ENCODE measurements at regions not wholly inside any gene's neighbourhood (a gene's known extent, or its start where the extent isn't known, plus 50 kb on each side); places are given as distances from the start of the nearest gene placed in this dataset.

GRCh38 chr3:64291956-64292355 lies 66.7 kb upstream of the PRICKLE2 start:
- DNase-seq (no peak), ATAC-seq (peak; percentile 31)
- Histone ChIP-seq H3K36me3 (ENCODE audit: low read depth) (no peaks in the 10 kb centered on the region), H3K9me3 (peaks cover 3% of the 10 kb centered on the region), H3K4me1 (ENCODE audit: low read depth) (no peaks in the 10 kb centered on the region), H3K4me3 (no peak overlapping the region)
- intact Hi-C loops (cut with DNase I, micrococcal nuclease) = no loop called here
- no peak for TF ChIP-seq CTCF (IDR thresholded peaks at IDR 0.05)

- DNase-seq (no peak), ATAC-seq (peak; percentile 19)
- no peak for TF ChIP-seq CTCF (IDR thresholded peaks at IDR 0.05)
- H3K36me3 ChIP-seq (ENCODE audit: low read depth) = no peaks in the 10 kb centered on the region
- H3K9me3 ChIP-seq = no peaks in the 10 kb centered on the region
- intact Hi-C loops (cut with DNase I, micrococcal nuclease) = no loop called here
- H3K4me3 ChIP-seq = no peak overlapping the region
- no peaks in the 10 kb centered on the region for H3K4me1 ChIP-seq (ENCODE audit: low read depth)
These were observed 66.1 kb upstream of the PRICKLE2 start for GRCh38 chr3:64291345-64291744.

GRCh38 chr3:64290864-64291263 lies 65.6 kb upstream of the PRICKLE2 start:
- Histone ChIP-seq H3K4me1 (ENCODE audit: low read depth) (no peaks in the 10 kb centered on the region), H3K9me3 (no peaks in the 10 kb centered on the region), H3K4me3 (no peak overlapping the region), H3K36me3 (ENCODE audit: low read depth) (no peaks in the 10 kb centered on the region)
- TF ChIP-seq CTCF (IDR thresholded peaks at IDR 0.05) = no peak
- DNase-seq (no peak), ATAC-seq (peak; percentile 14)
- intact Hi-C loops (cut with DNase I, micrococcal nuclease) = no loop called here

- ATAC-seq = no peak
These were observed 64.9 kb upstream of the PRICKLE2 start for GRCh38 chr3:64290161-64290560.

GRCh38 chr3:64289622-64290021 lies 64.4 kb upstream of the PRICKLE2 start:
- ATAC-seq (no peak), DNase-seq (no peak)
- no peaks in the 10 kb centered on the region for H3K36me3 ChIP-seq (ENCODE audit: low read depth)
- intact Hi-C loops (cut with DNase I, micrococcal nuclease) = no loop called here
- no peak for TF ChIP-seq CTCF (IDR thresholded peaks at IDR 0.05)
- no peak overlapping the region for H3K4me3 ChIP-seq
- no peaks in the 10 kb centered on the region for H3K4me1 ChIP-seq (ENCODE audit: low read depth)
- H3K9me3 ChIP-seq = no peaks in the 10 kb centered on the region

More at GRCh38 chr3:64290161-64290560, 64.9 kb upstream of the PRICKLE2 start:
- no peak for DNase-seq
- intact Hi-C loops (cut with DNase I, micrococcal nuclease) = no loop called here
- Histone ChIP-seq H3K9me3 (no peaks in the 10 kb centered on the region), H3K4me1 (ENCODE audit: low read depth) (no peaks in the 10 kb centered on the region), H3K4me3 (no peak overlapping the region), H3K36me3 (ENCODE audit: low read depth) (no peaks in the 10 kb centered on the region)
- TF ChIP-seq CTCF (IDR thresholded peaks at IDR 0.05) = no peak

- no peak for DNase-seq
- H3K36me3 ChIP-seq (ENCODE audit: low read depth) = no peaks in the 10 kb centered on the region
- no peak overlapping the region for H3K4me3 ChIP-seq
- no peak for ATAC-seq
- no peaks in the 10 kb centered on the region for H3K4me1 ChIP-seq (ENCODE audit: low read depth)
- intact Hi-C loops (cut with DNase I, micrococcal nuclease) = no loop called here
- H3K9me3 ChIP-seq = no peaks in the 10 kb centered on the region
- TF ChIP-seq CTCF (IDR thresholded peaks at IDR 0.05) = no peak
These were observed 53.4 kb upstream of the PRICKLE2 start for GRCh38 chr3:64278625-64279024.

All from mucosa of descending colon (tissue), 3 donors.